LNCaP clone FGC (cell line): ENCODE measurements at regions not wholly inside any gene's neighbourhood (a gene's known extent, or its start where the extent isn't known, plus 50 kb on each side); places are given as distances from the start of the nearest gene placed in this dataset.

Experiments used
- DNase-seq: peaks from one replicate; pipeline ENCODE4 v3.0.0-alpha.2; 2011; ENCODE audit warnings: low read depth
- H3K4me3 ChIP-seq: 2 replicates; pipeline ENCODE4 v1.5.1; 2011; ENCODE audit warnings: mild to moderate bottlenecking, low read depth, low read length, control low read depth
- CTCF ChIP-seq: IDR thresholded peaks from 2 replicates; pipeline ENCODE4 v1.5.1; 2012; ENCODE audit warnings: mild to moderate bottlenecking; ENCODE audit not compliant: control insufficient read depth, insufficient read depth; ENCODE audit errors: extremely low read depth

GRCh38 chr1:91584878-91585277 lies 84.2 kb downstream of the CDC7 start:
- TF ChIP-seq CTCF = no peak
- DNase-seq = no peak
- no peak overlapping the region for H3K4me3 ChIP-seq

- no peak overlapping the region for H3K4me3 ChIP-seq
- no peak for TF ChIP-seq CTCF
- no peak for DNase-seq
Observed at GRCh38 chr1:91585502-91585901, 84.9 kb downstream of the CDC7 start.

GRCh38 chr1:91585982-91586381 lies 85.3 kb downstream of the CDC7 start:
- no peak for TF ChIP-seq CTCF
- no peak overlapping the region for H3K4me3 ChIP-seq
- no peak for DNase-seq

- DNase-seq = no peak
- H3K4me3 ChIP-seq = no peak overlapping the region
- TF ChIP-seq CTCF = no peak
Observed at GRCh38 chr1:91589437-91589836, 88.8 kb downstream of the CDC7 start.

GRCh38 chr1:91591175-91591974 lies 90.7 kb downstream of the CDC7 start:
- H3K4me3 ChIP-seq = no peak overlapping the region
- TF ChIP-seq CTCF = no peak
- DNase-seq = no peak

GRCh38 chr1:91592716-91593477 lies 92.2 kb downstream of the CDC7 start:
- no peak overlapping the region for H3K4me3 ChIP-seq
- no peak for DNase-seq
- no peak for TF ChIP-seq CTCF
